ENCODE measurements at regions not wholly inside any gene's neighbourhood (a gene's known extent, or its start where the extent isn't known, plus 50 kb on each side); places are given as distances from the start of the nearest gene placed in this dataset.

GRCh38 chr15:58352026-58352929 is 79.5 kb upstream of the LIPC start (continued):
- TF ChIP-seq, protein P1, sequence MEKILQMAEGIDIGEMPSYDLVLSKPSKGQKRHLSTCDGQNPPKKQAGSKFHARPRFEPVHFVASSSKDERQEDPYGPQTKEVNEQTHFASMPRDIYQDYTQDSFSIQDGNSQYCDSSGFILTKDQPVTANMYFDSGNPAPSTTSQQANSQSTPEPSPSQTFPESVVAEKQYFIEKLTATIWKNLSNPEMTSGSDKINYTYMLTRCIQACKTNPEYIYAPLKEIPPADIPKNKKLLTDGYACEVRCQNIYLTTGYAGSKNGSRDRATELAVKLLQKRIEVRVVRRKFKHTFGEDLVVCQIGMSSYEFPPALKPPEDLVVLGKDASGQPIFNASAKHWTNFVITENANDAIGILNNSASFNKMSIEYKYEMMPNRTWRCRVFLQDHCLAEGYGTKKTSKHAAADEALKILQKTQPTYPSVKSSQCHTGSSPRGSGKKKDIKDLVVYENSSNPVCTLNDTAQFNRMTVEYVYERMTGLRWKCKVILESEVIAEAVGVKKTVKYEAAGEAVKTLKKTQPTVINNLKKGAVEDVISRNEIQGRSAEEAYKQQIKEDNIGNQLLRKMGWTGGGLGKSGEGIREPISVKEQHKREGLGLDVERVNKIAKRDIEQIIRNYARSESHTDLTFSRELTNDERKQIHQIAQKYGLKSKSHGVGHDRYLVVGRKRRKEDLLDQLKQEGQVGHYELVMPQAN (conservative IDR thresholded peaks at IDR 0.05): no peak
- TF ChIP-seq, protein P2, sequence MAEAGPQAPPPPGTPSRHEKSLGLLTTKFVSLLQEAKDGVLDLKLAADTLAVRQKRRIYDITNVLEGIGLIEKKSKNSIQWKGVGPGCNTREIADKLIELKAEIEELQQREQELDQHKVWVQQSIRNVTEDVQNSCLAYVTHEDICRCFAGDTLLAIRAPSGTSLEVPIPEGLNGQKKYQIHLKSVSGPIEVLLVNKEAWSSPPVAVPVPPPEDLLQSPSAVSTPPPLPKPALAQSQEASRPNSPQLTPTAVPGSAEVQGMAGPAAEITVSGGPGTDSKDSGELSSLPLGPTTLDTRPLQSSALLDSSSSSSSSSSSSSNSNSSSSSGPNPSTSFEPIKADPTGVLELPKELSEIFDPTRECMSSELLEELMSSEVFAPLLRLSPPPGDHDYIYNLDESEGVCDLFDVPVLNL (IDR thresholded peaks at IDR 0.05; ENCODE audit: low read depth, low read length): no peak

DNA sequence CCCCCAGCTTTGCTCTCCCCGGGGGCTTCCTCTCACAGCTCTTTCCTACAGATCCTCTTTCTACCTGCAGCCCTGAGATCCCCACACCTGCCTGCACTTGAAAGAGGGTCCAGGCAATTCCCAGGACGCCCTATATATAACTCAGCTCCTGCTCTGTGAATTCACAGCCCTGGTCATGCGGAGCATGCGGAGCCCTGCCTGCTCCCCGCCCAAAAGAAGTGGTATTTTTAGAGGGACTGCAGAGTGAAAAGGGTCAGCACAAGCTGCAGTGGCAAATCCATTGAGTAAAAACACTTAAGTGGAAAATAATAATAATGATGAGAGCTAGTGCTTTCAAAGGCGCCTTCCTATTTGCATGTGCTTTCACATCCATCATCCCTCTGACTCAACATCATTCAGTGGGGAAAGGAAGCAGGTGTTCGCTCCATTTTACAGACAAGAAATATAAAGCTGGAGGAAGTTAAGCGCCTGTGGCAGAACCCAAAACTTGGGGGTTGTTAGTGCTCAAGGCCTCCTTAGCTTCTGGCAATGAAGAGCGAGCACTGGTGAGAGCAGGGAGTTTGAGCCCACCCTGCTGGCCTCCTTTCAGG is 76.3 kb upstream of the LIPC start:
- H2AFZ ChIP-seq (ENCODE audit: control insufficient read depth, low read depth, low read length): no peak overlapping the region
- H4K20me1 ChIP-seq (ENCODE audit: control insufficient read depth, insufficient read depth): no peaks in the 10 kb centered on the region
- H3K9ac ChIP-seq (ENCODE audit: control insufficient read depth, insufficient read depth, low read length): no peak overlapping the region
- DNase-seq (ENCODE audit: low read depth, low spot score): no peak
- H3K27ac ChIP-seq (ENCODE audit: control insufficient read depth, insufficient read depth): no peak overlapping the region
- WGBS (ENCODE audit: insufficient coverage, insufficient replicate concordance, low lambda C conversion rate, missing lambda C conversion rate): 48% methylated on average over 9 of the region's 9 CpGs
- ChIA-PET SMC1A (ENCODE audit: uncharacterized antibody, unreplicated experiment) (interaction anchor here (0.5 to 1.4 kb wide), 9 partner anchors 10 to 77 kb away, joined by 3 read pairs; no protein-coding TSS in a partner anchor), CTCF (interaction anchor here (0.7 to 1.4 kb wide), 4 partner anchors 15 to 85 kb away, joined by 3 read pairs; no protein-coding TSS in a partner anchor), RAD21 (ENCODE audit: unreplicated experiment) (no interaction called here), POLR2A (interaction anchor here (0.7 kb wide), 1 partner anchor 19 kb away, joined by 3 read pairs; no protein-coding TSS in a partner anchor)
- no peak overlapping the region for H3K4me2 ChIP-seq (ENCODE audit: control insufficient read depth, insufficient read depth)
- H3K4me1 ChIP-seq (ENCODE audit: control insufficient read depth, insufficient read depth, low read length): peaks cover 28% of the 10 kb centered on the region
- H3K9me3 ChIP-seq (replicated peaks; ENCODE audit: control insufficient read depth, insufficient read depth, low read length): no peaks in the 10 kb centered on the region
- H3K27me3 ChIP-seq (replicated peaks in 1 of 2; ENCODE audit: control insufficient read depth in 2 of 2, insufficient read depth in 2 of 2, low read length in 1 of 2): no peaks in the 10 kb centered on the region
- H3K79me2 ChIP-seq (ENCODE audit: control insufficient read depth, insufficient read depth, low read length): no peaks in the 10 kb centered on the region
- intact Hi-C loops (cut with micrococcal nuclease; ENCODE audit: unreplicated experiment) (no loop called here), in situ Hi-C loops (cut with MboI) (no loop called here)
- no TSS peak for BruUV-seq (replicated peaks)
- ATAC-seq: no peak
- TF ChIP-seq POU2F2 (IDR thresholded peaks at IDR 0.05; ENCODE audit: borderline replicate concordance, low read depth, low read length) (peak; percentile 56; the same call in 1 of the 3 replicates), POLR2A (IDR thresholded peaks at IDR 0.05; ENCODE audit: low read depth, low read length) (no peak), BMI1 (IDR thresholded peaks at IDR 0.05; ENCODE audit: borderline replicate concordance) (no peak)
- no peak overlapping the region for H3K4me3 ChIP-seq
- no peaks in the 10 kb centered on the region for H3K36me3 ChIP-seq (ENCODE audit: control insufficient read depth in 2 of 2, insufficient read depth in 2 of 2, low read length in 1 of 2)
- no peak for FAIRE-seq
